Stimulated activated CD8-positive, alpha-beta memory T cell treated with anti-CD3 and anti-CD28 coated beads, Interleukin-15, amount 100 ng/mL, for 4 hours (primary cell): ENCODE measurements at regions not wholly inside any gene's neighbourhood (a gene's known extent, or its start where the extent isn't known, plus 50 kb on each side); places are given as distances from the start of the nearest gene placed in this dataset.
"Not testable (repeated sequence)": the region's sequence is repeated elsewhere in the genome, so short reads cannot be mapped to it uniquely, and the experiment has no call there.

Experiments used
- DNase-seq, 2 donors: peaks; one replicate each; pipeline ENCODE4 v3.0.0-alpha.2; 2020; ENCODE audit warnings: low read depth in 2 of 2

DNA sequence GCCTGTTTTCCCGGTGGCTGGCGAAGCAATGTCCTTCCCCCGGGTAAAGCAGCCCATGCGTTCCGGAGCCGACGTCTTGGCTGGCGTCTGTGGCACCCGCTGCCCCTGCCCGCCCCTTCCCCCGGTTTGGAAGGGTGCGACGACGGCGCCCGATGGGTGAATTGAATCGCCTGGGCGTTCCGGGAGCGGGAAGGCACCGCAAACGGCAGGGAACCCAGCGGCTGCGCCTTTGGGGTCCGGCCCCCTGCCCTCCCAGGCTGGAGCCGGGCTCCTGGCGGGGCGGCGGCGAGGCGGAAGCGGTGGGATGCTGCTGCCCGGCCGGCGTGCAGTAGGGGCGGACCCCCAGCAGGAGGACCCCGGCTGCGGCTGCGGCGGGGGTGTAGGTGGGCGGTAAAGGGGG, 123.6 kb upstream of the RHOU start:
- DNase-seq = not testable (repeated sequence)

DNA sequence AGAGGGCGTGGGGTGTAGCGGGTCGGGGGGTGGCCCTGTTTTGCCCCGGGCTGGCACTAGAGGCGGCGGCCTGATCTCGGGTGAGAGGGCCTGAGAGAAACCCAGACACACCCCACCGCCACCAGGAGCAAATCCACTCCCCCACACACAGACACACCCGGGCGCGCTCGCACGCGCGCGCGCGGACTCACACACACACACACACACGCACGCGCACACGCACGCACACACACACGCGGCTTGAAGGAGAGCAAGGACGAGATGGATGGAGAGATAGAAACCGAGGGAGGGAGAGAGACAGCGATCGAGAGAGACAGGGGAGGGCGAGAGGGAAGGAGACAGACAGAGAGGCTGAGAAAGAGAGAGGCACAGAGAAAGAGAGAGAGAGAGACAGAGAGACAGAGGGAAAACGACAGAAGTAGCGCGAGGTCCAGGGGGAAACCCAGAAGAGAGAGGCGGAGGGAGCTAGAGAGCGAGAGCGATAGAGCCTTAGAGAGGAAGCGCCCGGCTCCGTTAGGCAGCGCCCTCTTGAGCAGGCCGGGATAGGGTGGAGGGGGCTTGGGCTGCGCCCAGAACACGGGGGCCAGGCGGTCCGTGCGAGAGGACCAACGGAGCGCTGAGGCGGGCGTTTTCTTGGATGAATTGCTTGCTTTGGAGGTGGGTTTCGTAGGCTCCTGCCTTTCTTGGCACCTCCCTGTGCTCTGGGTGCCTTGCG, 113.1 kb upstream of the RHOU start:
- DNase-seq = not testable (repeated sequence)

DNA sequence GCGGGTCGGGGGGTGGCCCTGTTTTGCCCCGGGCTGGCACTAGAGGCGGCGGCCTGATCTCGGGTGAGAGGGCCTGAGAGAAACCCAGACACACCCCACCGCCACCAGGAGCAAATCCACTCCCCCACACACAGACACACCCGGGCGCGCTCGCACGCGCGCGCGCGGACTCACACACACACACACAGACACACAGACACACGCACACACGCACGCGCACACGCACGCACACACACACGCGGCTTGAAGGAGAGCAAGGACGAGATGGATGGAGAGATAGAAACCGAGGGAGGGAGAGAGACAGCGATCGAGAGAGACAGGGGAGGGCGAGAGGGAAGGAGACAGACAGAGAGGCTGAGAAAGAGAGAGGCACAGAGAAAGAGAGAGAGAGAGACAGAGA, 108.8 kb upstream of the RHOU start:
- not testable (repeated sequence) for DNase-seq

DNA sequence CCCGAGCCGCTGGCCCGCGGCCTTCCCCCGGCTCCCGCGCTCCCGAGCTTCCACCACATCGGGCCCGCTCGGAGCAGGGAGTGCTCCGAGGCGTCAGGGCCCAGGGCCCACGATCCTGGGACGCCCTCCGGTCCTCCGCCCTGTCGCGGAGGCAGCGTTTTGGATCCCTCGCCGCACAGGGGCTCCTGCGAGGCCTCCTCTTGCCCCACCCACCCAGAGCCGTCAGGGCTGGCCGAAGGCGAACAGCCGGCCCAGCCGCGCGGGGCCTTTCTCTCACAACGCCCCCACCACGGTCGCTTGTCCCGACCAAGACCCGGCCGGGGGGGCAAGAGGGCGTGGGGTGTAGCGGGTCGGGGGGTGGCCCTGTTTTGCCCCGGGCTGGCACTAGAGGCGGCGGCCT, 102.4 kb upstream of the RHOU start:
- not testable (repeated sequence) for DNase-seq

DNA sequence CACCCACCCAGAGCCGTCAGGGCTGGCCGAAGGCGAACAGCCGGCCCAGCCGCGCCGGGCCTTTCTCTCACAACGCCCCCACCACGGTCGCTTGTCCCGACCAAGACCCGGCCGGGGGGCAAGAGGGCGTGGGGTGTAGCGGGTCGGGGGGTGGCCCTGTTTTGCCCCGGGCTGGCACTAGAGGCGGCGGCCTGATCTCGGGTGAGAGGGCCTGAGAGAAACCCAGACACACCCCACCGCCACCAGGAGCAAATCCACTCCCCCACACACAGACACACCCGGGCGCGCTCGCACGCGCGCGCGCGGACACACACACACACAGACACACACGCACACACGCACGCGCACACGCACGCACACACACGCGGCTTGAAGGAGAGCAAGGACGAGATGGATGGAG, 100.0 kb upstream of the RHOU start:
- DNase-seq = not testable (repeated sequence)

DNA sequence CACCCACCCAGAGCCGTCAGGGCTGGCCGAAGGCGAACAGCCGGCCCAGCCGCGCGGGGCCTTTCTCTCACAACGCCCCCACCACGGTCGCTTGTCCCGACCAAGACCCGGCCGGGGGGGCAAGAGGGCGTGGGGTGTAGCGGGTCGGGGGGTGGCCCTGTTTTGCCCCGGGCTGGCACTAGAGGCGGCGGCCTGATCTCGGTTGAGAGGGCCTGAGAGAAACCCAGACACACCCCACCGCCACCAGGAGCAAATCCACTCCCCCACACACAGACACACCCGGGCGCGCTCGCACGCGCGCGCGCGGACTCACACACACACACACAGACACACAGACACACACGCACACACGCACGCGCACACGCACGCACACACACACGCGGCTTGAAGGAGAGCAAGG, 97.8 kb upstream of the RHOU start:
- DNase-seq = not testable (repeated sequence)

DNA sequence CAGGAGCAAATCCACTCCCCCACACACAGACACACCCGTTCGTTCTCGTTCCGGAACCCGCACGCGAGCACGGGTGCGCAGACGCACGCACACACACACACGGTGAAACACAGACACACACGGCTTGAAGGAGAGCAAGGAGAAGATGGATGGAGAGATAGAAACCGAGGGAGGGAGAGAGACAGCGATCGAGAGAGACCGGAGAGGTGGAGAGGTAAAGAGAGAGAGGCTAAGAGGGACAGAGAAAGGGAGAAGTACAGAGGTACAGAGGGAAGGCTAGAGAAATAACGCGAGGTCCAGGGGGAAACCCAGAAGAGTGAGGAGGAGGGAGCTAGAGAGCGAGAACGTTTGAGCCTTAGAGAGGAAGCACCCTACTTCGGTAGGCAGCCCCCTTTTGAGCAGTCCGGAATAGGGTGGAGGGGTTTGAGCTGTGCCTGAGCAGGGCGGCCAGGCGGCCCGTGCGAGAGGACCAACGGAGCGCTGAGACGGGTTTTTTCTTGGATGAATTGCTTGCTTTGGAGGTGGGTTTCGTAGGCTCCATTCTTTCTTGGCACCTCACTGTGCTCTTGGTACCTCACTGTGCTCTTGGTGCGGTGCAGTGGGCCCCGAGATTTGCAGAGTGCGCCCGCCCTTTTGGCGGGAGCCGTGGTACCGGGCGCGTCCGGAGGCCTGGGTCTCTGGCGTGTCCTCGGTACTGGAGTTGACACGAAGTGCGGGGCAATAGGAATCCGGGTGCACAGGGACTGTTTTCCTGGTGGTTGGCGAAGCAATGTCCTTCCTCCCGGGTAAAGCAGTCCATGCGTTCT, 88.4 kb upstream of the RHOU start:
- no peak for DNase-seq

DNA sequence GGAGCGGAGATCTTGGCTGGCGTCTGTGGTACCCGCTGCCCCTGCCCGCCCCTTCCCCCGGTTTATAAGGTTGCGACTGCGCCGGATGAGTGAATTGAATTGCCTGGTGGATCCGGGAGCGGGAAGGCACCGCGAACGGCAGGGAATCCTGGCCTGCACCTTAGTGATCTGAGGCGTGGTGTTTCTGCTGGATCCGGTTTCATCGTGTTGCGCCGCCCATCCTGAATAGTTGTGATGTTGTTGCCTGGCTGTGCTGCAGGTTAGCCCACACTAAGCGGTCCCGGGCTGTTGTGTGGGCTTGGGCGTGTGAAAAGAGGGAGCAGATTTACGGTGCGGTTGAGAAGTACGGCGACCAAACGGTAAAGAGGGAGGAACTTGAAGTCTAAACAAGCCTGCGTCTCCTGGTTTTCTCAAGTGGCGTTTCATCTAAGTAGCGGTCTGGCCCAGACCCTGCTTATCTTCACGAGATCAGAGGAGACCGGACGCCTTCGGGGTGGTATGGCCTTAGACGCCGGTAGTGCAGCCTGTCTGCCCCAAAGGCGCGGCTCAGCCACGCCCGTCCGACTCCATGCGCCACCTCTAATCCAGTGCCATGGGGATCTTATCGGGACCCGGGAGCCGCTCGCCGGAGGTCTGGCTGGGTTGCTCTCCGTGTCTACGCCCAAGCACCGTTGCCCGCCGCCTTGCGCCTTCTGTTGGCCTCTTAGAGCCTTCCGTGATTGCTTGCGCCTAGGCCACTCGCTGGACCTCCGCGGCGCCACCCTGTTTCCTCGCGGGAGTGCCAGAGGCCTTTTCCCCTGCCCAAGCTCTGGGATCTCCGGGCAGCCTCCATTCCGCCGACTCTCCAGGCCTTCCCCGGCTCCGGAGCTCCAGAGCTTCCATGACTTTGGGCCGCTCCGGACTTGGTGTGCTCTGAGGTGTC, 87.5 kb upstream of the RHOU start:
- no peak for DNase-seq

DNA sequence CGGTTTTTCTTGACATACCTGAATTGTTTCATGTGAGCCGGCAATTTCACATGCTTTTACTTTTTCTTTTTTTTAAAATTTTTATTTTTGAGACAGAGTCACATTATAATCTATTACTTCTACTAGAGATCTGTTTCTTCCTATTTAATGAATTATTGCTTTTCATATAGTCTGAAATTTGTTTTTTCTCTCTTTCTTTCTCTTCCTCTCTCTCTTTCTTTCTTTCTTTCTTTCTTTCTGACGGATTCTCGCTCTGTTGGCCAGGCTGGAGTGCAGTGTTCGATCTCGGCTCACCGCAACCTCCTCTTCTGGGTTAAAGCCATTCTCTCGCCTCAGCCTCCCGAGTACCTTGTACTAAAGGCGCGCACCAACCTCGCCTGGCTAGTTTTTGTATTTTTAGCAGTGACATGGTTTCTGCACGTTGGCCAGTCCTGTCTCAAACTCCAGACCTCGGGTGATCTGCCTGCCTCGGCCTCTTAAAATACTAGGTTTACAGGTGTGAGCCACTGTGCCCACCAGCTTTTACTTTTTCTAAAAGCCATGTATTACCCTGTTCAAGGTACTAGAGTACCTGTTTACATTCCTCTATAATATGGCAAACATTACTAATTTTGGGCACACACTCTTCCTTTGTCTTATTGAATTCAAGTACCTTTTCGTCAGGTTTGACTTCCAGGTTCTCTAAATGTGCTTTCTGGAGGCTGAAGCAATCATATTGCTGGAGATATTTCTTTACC, 86.5 kb upstream of the RHOU start:
- DNase-seq = no peak

DNA sequence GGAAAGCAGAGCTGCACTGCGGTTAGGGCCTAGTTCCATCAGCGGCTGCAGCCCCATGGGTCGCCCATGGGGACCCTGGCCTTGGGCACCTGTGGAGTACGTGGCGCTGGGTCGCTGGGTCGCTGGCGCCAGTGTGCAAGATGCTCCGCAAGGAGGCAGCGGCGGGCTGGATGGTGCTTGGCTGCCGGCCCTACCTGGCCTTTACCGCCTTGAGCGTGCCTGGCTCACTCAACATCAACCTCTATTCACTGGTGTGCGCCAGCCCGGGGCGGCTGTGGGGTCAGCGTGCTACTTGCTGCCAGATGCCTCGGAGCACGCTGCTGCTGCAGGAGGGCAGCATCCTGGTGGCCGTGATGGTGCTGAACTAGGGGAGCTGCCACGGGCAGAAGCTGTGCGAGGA, 85.1 kb upstream of the RHOU start:
- DNase-seq = no peak

DNA sequence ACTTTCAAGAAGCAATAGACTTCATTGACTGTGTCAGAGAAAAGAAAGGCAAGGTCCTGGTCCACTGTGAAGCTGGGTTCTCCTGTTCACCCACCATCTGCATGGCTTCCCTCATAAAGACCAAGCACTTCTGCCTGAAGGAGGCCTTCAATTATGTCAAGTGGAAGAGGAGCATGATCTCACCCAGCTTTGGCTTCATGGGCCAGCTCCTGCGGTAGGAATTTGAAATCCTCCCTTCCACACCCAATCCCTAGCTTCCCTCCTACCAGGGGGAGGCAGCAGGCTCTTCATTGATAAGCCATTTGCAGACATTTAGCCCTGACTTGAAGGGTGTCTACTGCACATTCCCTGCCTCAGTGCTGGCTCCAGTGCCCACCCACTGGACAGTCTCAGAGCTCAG, 84.3 kb upstream of the RHOU start:
- DNase-seq = no peak

DNA sequence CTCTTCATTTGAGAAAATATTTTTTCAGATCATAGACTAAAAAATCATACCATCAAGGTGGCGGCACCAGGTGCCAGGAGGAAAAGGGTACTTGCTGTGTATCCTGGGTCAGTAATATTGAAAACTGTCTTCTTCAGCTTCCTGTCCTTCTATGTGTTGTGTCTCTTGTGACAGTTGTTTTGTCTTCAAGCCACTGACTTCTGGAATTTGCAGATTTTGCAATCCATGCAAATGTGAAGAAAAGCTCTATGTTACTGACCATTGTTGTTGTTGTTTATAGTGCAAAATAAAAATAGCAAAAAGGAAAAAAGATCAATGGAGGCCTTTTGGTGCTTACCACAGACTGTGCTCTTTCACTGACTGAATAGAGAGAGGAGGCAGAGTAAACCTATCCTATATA, 83.2 kb upstream of the RHOU start:
- no peak for DNase-seq

DNA sequence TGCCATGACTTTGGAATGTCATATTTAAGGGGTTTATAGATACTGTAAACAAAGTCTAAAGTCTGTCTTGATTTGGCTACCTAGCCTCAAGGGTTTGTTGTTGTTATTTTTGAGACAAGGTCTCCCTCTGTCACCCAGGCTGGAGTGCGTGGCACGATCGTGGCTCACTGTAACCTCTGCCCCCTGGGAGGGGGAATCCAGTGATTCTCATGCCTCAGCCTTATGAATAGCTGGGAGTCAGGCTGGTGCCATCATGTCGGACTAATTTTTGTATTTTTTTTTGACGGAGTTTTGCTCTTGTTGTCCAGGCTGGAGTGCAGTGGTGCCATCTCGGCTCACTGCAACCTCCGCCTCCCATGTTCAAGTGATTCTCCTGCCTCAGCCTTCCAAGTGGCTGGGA, 82.2 kb upstream of the RHOU start:
- DNase-seq = not testable (repeated sequence)

DNA sequence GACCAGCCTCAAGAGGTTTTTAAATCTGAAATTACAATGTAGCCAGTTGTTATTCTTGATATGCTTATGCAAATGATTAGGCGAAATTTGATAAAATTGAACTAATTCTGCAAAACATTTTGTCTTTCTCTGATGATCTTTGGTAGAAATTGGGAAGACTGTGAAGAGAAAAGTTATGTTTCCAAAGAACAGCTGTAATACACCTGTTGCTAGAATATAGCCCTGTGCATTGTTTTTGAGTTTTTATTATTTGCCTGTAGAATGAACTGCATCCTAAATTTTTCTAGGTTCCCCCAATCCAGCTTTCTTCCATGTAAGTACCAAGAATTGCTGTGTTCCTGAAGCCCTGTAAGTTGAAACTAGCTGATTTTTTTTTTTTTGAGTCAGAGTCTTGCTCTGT, 81.5 kb upstream of the RHOU start:
- no peak for DNase-seq

DNA sequence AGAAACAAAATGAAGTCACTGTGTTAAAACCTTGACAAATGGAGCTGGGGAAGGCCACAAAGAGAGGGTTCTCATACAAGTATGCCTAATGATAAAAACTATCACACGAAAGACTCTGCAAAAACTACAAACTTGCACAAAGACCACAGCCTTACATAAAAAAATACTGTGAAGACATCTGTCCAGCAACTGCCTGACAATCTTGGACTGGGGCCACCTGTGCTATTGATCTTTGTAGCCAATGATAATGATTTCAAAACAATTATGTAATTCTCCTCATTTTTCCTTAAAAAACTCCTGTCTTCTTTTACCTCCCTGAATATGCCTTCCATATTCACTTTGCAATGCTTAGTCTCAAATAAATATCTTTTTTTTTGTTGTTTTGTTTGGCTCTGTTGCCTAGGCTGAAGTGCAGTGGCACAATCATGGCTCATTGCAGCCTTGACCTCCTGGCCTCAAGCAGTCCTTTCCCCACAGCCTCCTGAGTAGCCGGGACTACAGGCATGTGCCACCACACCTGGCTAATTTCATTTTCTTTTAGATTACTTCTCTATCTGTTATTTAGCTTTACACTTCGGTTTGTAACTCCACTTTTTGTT, 79.4 kb upstream of the RHOU start:
- no peak for DNase-seq

DNA sequence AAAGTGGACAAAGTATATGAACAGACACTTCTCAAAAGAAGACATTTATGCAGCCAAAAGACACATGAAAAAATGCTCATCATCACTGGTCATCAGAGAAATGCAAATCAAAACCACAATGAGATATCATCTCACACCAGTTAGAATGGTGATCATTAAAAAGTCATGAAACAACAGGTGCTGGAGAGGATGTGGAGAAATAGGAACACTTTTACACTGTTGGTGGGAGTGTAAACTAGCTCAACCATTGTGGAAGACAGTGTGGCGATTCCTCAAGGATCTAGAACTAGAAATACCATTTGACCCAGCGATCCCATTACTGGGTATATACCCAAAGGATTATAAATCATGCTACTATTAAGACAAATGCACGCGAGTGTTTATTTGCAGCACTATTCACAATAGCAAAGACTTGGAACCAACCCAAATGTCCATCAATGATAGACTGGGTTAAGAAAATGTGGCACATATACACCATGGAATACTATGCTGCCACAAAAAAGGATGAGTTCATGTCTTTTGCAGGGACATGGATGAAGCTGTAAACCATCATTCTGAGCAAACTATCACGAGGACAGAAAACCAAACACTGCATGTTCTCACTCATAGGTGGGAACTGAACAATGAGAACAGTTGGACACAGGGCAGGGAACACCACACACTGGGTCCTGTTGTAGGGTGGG, 73.1 kb upstream of the RHOU start:
- DNase-seq = not testable (repeated sequence)

DNA sequence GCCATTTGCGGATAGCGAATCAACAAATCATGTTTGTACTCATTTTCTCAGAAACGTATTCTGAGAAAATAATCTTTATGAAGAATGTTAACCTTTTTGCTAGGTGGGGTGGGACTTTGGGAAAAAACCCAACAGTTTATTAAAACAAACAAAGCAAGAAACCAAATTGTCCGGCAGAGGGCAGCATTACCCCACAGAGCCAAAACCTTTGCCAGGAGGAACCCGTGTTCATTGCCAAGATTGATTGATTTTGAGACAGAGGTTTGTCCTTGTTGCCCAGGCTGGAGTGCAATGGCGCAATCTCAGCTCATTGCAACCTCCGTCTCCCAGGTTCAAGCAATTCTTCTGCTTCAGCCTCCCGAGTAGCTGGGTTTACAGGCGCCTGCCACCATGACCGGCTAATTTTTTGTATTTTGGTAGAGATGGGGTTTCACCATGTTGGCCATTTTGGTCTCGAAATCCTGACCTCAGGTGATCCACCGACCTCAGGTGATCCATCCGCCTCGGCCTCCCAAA, 70.8 kb upstream of the RHOU start:
- peak; percentile 31 to 59 for DNase-seq

DNA sequence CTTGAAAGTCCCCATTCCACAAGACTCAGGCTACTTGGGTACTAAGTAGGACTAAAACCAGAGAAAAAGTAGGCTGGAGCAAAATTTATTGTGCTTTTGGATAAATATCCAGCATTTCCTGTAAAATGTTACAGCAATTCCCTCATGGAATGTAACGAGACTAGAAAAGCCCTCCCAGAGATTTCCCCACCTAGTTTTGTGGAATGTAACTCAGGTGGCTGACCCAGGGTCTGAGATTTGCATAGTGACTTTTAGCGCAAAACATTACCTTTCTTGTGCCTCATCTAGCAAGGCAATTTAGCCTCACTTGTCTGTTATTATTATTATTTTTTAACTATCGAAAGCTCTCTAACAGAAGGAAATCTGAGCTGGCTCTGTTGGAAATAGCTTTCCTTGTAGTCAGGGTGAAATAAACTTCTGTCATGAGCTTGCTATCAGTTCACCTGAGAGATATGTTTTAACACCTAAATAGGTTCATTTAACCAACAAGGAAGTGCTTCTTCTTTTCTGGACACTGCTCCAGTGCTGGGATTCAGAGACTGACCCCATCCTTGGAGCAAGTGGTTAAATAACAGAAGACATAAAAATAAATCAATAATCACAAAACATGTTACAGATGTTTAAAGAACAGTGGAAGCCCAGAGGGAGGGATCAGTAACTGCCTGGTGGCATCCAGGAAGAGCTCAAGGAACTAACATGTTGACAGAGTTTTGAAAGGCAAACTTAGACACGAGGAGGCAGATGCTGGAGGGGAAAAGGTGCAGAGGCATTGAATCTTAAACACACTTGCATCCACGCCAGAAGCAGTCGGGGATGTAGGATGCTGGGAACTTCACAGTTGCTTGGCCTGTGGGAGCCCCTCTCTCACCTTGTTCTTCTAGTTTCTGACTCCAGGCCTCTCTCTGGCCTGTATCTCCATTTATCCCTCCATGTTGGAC, 68.3 kb upstream of the RHOU start:
- no peak for DNase-seq

DNA sequence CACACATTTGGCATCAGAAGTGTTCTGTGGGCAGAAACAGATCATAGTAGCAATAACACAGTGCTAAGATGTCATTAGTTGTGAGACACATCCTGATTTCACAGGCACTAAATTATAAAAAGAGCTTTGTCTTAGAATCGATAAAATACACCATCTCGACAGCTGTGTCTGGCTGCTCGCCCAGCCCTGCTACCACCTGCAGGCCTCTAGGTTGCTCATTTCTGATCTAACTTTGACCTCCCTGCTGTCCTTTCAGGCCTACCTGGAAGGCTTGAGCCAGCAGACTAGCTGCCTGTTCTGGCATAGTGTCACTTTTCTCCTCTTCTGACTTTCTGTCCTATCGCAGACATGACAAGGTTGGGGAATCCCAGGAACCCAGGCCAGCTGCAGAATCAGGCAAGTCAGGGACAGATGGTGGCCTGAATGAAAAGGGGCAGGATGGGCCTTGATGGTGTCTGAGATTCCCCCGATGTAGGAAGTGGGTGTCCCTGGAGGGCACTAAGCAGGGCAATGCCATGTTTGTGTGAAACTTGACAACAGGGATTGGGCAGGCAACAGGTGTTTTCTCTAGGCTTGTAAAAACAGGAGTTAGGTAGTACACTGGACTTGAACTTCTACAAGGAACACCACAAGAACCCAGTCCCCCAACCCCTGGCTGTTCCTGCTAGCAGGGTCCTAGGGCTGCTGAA, 66.6 kb upstream of the RHOU start:
- DNase-seq = no peak
